ENCODE measurements at regions not wholly inside any gene's neighbourhood (a gene's known extent, or its start where the extent isn't known, plus 50 kb on each side); places are given as distances from the start of the nearest gene placed in this dataset.

DNA sequence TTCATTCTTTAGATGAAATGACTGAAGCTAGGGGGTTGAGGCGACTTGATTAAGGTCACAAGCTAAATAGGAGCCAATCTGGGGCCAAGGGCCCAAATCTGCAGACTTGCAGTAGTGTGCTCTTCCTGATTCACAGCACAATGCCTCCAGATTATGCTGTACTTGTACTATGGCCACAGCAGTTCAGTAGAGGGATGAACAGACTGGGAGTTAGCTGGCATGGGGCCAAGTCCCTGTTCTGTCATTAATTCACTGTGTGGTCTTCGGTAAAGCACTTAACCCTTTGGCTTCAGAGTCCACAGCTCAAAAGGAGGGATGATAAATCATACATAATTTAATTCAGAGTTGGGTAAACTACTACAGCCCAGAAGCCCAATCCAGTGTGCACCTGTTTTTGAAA is 196.8 kb downstream of the XPNPEP1 start:
- no peak for TF ChIP-seq EZH2phosphoT487 (IDR thresholded peaks at IDR 0.05; ENCODE audit: unreplicated experiment)
- TF ChIP-seq, protein P1, sequence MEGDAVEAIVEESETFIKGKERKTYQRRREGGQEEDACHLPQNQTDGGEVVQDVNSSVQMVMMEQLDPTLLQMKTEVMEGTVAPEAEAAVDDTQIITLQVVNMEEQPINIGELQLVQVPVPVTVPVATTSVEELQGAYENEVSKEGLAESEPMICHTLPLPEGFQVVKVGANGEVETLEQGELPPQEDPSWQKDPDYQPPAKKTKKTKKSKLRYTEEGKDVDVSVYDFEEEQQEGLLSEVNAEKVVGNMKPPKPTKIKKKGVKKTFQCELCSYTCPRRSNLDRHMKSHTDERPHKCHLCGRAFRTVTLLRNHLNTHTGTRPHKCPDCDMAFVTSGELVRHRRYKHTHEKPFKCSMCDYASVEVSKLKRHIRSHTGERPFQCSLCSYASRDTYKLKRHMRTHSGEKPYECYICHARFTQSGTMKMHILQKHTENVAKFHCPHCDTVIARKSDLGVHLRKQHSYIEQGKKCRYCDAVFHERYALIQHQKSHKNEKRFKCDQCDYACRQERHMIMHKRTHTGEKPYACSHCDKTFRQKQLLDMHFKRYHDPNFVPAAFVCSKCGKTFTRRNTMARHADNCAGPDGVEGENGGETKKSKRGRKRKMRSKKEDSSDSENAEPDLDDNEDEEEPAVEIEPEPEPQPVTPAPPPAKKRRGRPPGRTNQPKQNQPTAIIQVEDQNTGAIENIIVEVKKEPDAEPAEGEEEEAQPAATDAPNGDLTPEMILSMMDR (conservative IDR thresholded peaks at IDR 0.05; ENCODE audit: low read depth in 2 of 2), result no peak
- no peak for TF ChIP-seq CREB1 (CRISPR knock-in tag; IDR thresholded peaks at IDR 0.05; ENCODE audit: low read depth)
- no peak for TF ChIP-seq POLR2AphosphoS5 (IDR thresholded peaks at IDR 0.05; ENCODE audit: low read depth)
- TF ChIP-seq EZH2 (IDR thresholded peaks at IDR 0.05; ENCODE audit: low read depth, unreplicated experiment), result no peak

Measured in GM23338 (cell line).